GM12878 (cell line): ENCODE measurements at regions not wholly inside any gene's neighbourhood (a gene's known extent, or its start where the extent isn't known, plus 50 kb on each side); places are given as distances from the start of the nearest gene placed in this dataset.
A peak's percentile ranks its signal among the peaks of the same experiment; 100 is the strongest.

Experiments used
- ATAC-seq: fragments of 200-7000 bp; cut with Tn5 transposase; 3 replicates; pipeline ENCODE4 v1.9.1; 2020; ENCODE audit warnings: mild to moderate bottlenecking, moderate library complexity
- BruUV-seq: library from RNA; stranded (reverse); fragments of 400-500 nt; replicated peaks from 2 replicates; lab custom pipeline; 2021; lab: Mats Ljungman, UMichigan
- CTCF ChIA-PET: fragments of 300-600 bp; sonication (Branson Sonifier 250); formaldehyde crosslinking; extraction: SDS; loops from one replicate; lab custom pipeline; 2021; ENCODE audit warnings: inconsistent platforms; lab: Yijun Ruan, JAX
- POLR2A ChIA-PET: fragments of 350-600 bp; formaldehyde crosslinking; extraction: SDS; loops from one replicate; lab custom pipeline; 2021; ENCODE audit warnings: inconsistent platforms; lab: Charles Lee
- RAD21 ChIA-PET: fragments of 300-600 bp; sonication (Branson Sonifier 250); formaldehyde crosslinking; loops from one replicate; lab custom pipeline; 2023; ENCODE audit warnings: antibody characterized with exemption; ENCODE audit not compliant: unreplicated experiment; lab: Charles Lee
- SMC1A ChIA-PET: fragments of 300-600 bp; sonication (Branson Sonifier 250); formaldehyde crosslinking; loops from one replicate; lab custom pipeline; 2023; ENCODE audit not compliant: unreplicated experiment, uncharacterized antibody; lab: Charles Lee
- DNase-seq: peaks from one replicate; pipeline ENCODE4 v3.0.0-alpha.2; 2011; ENCODE audit warnings: low read depth, low spot score
- FAIRE-seq: peaks from 3 replicates; lab custom pipeline; 2011; peaks lifted over from hg19 to GRCh38; lab: Jason Lieb, UNC
- H2AFZ ChIP-seq: 2 replicates; pipeline ENCODE4 v1.6.0; 2011; ENCODE audit warnings: low read depth, low read length, control low read depth; ENCODE audit not compliant: control insufficient read depth
- H3K27ac ChIP-seq: 2 replicates; pipeline ENCODE4 v1.5.1; 2011; ENCODE audit warnings: control low read depth; ENCODE audit not compliant: control insufficient read depth, insufficient read depth
- H3K27me3 ChIP-seq, 2 experiments: replicated peaks in 1 of 2; 2 replicates each; pipeline versions ENCODE4 v1.6.0 to v1.6.1; 2011; ENCODE audit warnings: low read length in 1 of 2; ENCODE audit not compliant: control insufficient read depth in 2 of 2, insufficient read depth in 2 of 2
- H3K36me3 ChIP-seq, 2 experiments: 2 replicates each; pipeline ENCODE4 v1.5.1; 2011; ENCODE audit warnings: low read length in 1 of 2; ENCODE audit not compliant: control insufficient read depth in 2 of 2, insufficient read depth in 2 of 2
- H3K4me1 ChIP-seq: 2 replicates; pipeline ENCODE4 v1.6.1; 2011; ENCODE audit warnings: mild to moderate bottlenecking, low read length, moderate library complexity, mixed read lengths; ENCODE audit not compliant: control insufficient read depth, insufficient read depth
- H3K4me2 ChIP-seq: 2 replicates; pipeline ENCODE4 v1.6.0; 2011; ENCODE audit warnings: control low read depth; ENCODE audit not compliant: control insufficient read depth, insufficient read depth
- H3K4me3 ChIP-seq: fragments of 200-600 bp; sonication (generic); 2 replicates; pipeline ENCODE4 v1.5.1; 2016
- H3K79me2 ChIP-seq: 2 replicates; pipeline ENCODE4 v1.6.0; 2011; ENCODE audit warnings: low read length; ENCODE audit not compliant: control insufficient read depth, insufficient read depth
- H3K9ac ChIP-seq: 2 replicates; pipeline ENCODE4 v1.8.0; 2011; ENCODE audit warnings: low read length, control low read depth, mixed read lengths; ENCODE audit not compliant: control insufficient read depth, insufficient read depth
- H3K9me3 ChIP-seq: replicated peaks from 3 replicates; pipeline ENCODE4 v1.5.1; 2011; ENCODE audit warnings: mild to moderate bottlenecking, low read length; ENCODE audit not compliant: control insufficient read depth, insufficient read depth
- H4K20me1 ChIP-seq: 2 replicates; pipeline ENCODE4 v1.6.0; 2011; ENCODE audit not compliant: control insufficient read depth, insufficient read depth
- EED ChIP-seq: sonication (generic); IDR thresholded peaks from 2 replicates; pipeline ENCODE4 v1.6.1; 2016; ENCODE audit warnings: antibody characterized with exemption, low read depth
- GABPA ChIP-seq: IDR thresholded peaks from 2 replicates; pipeline ENCODE4 v1.6.1; 2014; ENCODE audit warnings: antibody characterized with exemption, low read depth, mild to moderate bottlenecking, inconsistent platforms
- HDGF ChIP-seq: fragments of 450-650 bp; IDR thresholded peaks from 2 replicates; pipeline ENCODE4 v1.6.1; 2016; ENCODE audit warnings: antibody characterized with exemption
- RELB ChIP-seq: fragments of 450-650 bp; IDR thresholded peaks from 2 replicates; pipeline ENCODE4 v1.6.1; 2017; ENCODE audit warnings: low read depth, mild to moderate bottlenecking, moderate library complexity
- SMC3 ChIP-seq: IDR thresholded peaks from 2 replicates; pipeline ENCODE4 v1.6.1; 2011; ENCODE audit warnings: low read length, improper control_type of control experiment, borderline replicate concordance
- WGBS: methylation state at CpG from one replicate; pipeline ENCODE4 v1.1.6; 2016; ENCODE audit warnings: low lambda C conversion rate; ENCODE audit not compliant: insufficient replicate concordance, insufficient coverage; ENCODE audit errors: missing lambda C conversion rate; 5-methylcytosine and 5-hydroxymethylcytosine counted together
- in situ Hi-C: fragments of 300-500 bp; cut with MboI; formaldehyde crosslinking; loops from 9 replicates; pipeline ENCODE4 v1.14.3; 2018; ENCODE audit warnings: mixed read lengths
- intact Hi-C: fragments of 100-400 bp; cut with micrococcal nuclease; formaldehyde crosslinking; loops from one replicate; pipeline ENCODE4 v1.14.2; 2022; ENCODE audit not compliant: unreplicated experiment

GRCh38 chr3:107065094-107065861 lies 312.0 kb upstream of the CCDC54 start:
- Histone ChIP-seq H3K27me3 (no peaks in the 10 kb centered on the region), H3K4me1 (no peaks in the 10 kb centered on the region), H3K4me2 (no peak overlapping the region), H3K79me2 (no peaks in the 10 kb centered on the region), H3K9ac (no peak overlapping the region), H3K4me3 (no peak overlapping the region), H2AFZ (peak overlapping the region; percentile 1; the same call in 1 of the 2 replicates), H3K27ac (no peak overlapping the region), H3K9me3 (no peaks in the 10 kb centered on the region), H4K20me1 (no peaks in the 10 kb centered on the region), H3K36me3 (no peaks in the 10 kb centered on the region)
- TF ChIP-seq RELB (no peak), GABPA (no peak), EED (no peak), HDGF (no peak), SMC3 (no peak)
- ChIA-PET POLR2A (no interaction called here), RAD21 (no interaction called here), SMC1A (interaction anchor here (0.6 to 1.4 kb wide), 8 partner anchors 36 to 1539 kb away, joined by 3 to 4 read pairs (median 3); no protein-coding TSS in a partner anchor), CTCF (interaction anchor here (0.6 to 1.6 kb wide), 11 partner anchors 12 to 1546 kb away, joined by 3 to 10 read pairs (median 3); no protein-coding TSS in a partner anchor)
- intact Hi-C loops = loop anchor here (2.0 to 10.0 kb wide), 3 partner anchors 240 to 1380 kb away; no protein-coding TSS in a partner anchor
- BruUV-seq = no TSS peak
- no peak for DNase-seq
- WGBS = 3% methylated on average over 13 of the region's 13 CpGs
- in situ Hi-C loops = no loop called here
- FAIRE-seq = no peak
- ATAC-seq = no peak; the same call in 2 of the 3 replicates
